GM06990 (cell line): ENCODE measurements at regions not wholly inside any gene's neighbourhood (a gene's known extent, or its start where the extent isn't known, plus 50 kb on each side); places are given as distances from the start of the nearest gene placed in this dataset.

Experiments
- DNase-seq: peaks from one replicate; pipeline ENCODE4 v3.0.0-alpha.2; 2011; ENCODE audit not compliant: insufficient read length; ENCODE audit errors: extremely low read depth
- H3K27me3 ChIP-seq: replicated peaks from 2 replicates; pipeline ENCODE4 v1.6.0; 2011; ENCODE audit warnings: low read length; ENCODE audit not compliant: control insufficient read depth, insufficient read depth
- H3K36me3 ChIP-seq: 2 replicates; pipeline ENCODE4 v1.5.1; 2011; ENCODE audit warnings: low read length; ENCODE audit not compliant: control insufficient read depth, insufficient read depth
- H3K4me3 ChIP-seq: replicated peaks from 2 replicates; pipeline ENCODE4 v1.5.1; 2011; ENCODE audit warnings: low read depth, mild to moderate bottlenecking, control low read depth, low read length
- CTCF ChIP-seq: IDR thresholded peaks from 2 replicates; pipeline ENCODE4 v1.5.1; 2011; ENCODE audit warnings: low read length, control low read depth, mild to moderate bottlenecking, inconsistent platforms; ENCODE audit not compliant: insufficient read depth, poor library complexity, severe bottlenecking

GRCh38 chr15:72934921-72935320, 117.3 kb upstream of the NEO1 start:
- Histone ChIP-seq H3K27me3 (no peaks in the 10 kb centered on the region), H3K4me3 (no peak overlapping the region), H3K36me3 (no peaks in the 10 kb centered on the region)
- TF ChIP-seq CTCF: no peak
- no peak for DNase-seq

- Histone ChIP-seq H3K36me3 (no peaks in the 10 kb centered on the region), H3K4me3 (no peak overlapping the region), H3K27me3 (no peaks in the 10 kb centered on the region)
- no peak for TF ChIP-seq CTCF
- no peak for DNase-seq
These were observed 118.3 kb upstream of the NEO1 start for GRCh38 chr15:72933976-72934375.

- H3K27me3 ChIP-seq: no peaks in the 10 kb centered on the region
- no peak overlapping the region for H3K4me3 ChIP-seq
- no peaks in the 10 kb centered on the region for H3K36me3 ChIP-seq
- TF ChIP-seq CTCF: no peak
- DNase-seq: no peak
These were observed 119.8 kb upstream of the NEO1 start for GRCh38 chr15:72932472-72932871.

GRCh38 chr15:72927451-72927850, 124.8 kb upstream of the NEO1 start:
- Histone ChIP-seq H3K27me3 (no peaks in the 10 kb centered on the region), H3K36me3 (no peaks in the 10 kb centered on the region), H3K4me3 (no peak overlapping the region; the same call in 1 of the 2 replicates)
- no peak for DNase-seq
- no peak for TF ChIP-seq CTCF

- TF ChIP-seq CTCF: no peak
These were observed 126.6 kb upstream of the NEO1 start for GRCh38 chr15:72925661-72926060.

GRCh38 chr15:72923289-72923688, 129.0 kb upstream of the NEO1 start:
- no peak overlapping the region for H3K4me3 ChIP-seq
- no peak for TF ChIP-seq CTCF
- no peak for DNase-seq
- H3K27me3 ChIP-seq: no peaks in the 10 kb centered on the region
- H3K36me3 ChIP-seq: no peaks in the 10 kb centered on the region

More at GRCh38 chr15:72925661-72926060, 126.6 kb upstream of the NEO1 start:
- H3K36me3 ChIP-seq: no peaks in the 10 kb centered on the region
- no peaks in the 10 kb centered on the region for H3K27me3 ChIP-seq
- no peak overlapping the region for H3K4me3 ChIP-seq
- DNase-seq: no peak
